NCI-H774 (cell line): ENCODE measurements at regions not wholly inside any gene's neighbourhood (a gene's known extent, or its start where the extent isn't known, plus 50 kb on each side); places are given as distances from the start of the nearest gene placed in this dataset.
"Not testable (repeated sequence)": the region's sequence is repeated elsewhere in the genome, so short reads cannot be mapped to it uniquely, and the experiment has no call there.

ENCODE experiments used
- DNase-seq: peaks from one replicate; lab custom pipeline; 2025; lab: John Stamatoyannopoulos, UW

- not testable (repeated sequence) for DNase-seq
These were observed 107.4 kb downstream of the RTP4 start for GRCh38 chr3:187475613-187476012.

DNA sequence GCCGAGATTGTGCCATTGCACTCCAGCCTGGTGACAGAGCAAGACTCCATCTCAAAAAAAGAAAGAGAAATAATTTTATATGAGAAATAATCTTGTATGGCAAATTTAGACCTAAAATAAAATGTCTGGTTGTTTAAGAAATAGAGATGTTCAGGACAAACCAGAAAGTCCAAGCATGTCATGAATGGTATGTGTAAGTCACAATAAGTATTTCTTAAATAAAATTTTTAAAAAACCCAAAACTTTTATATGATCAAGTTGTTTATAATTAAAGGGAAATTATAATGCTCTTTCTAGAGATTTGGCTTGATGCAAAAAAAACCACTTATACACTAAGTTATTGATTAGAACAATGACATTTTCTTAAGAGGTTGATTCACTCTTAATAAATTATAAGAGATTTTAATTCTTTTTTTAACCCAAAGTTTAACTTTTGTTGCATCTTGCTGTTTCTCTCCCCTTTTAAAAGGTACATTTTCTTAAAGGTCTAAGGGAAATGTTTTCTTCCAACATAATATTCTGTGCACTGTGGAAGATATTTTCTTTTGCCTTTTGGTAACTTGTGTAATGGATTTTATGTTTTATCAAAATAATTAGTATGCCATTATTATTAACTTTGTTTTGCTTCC is 105.7 kb downstream of the RTP4 start:
- no peak for DNase-seq

GRCh38 chr3:187466306-187466705 is 98.1 kb downstream of the RTP4 start:
- not testable (repeated sequence) for DNase-seq

DNA sequence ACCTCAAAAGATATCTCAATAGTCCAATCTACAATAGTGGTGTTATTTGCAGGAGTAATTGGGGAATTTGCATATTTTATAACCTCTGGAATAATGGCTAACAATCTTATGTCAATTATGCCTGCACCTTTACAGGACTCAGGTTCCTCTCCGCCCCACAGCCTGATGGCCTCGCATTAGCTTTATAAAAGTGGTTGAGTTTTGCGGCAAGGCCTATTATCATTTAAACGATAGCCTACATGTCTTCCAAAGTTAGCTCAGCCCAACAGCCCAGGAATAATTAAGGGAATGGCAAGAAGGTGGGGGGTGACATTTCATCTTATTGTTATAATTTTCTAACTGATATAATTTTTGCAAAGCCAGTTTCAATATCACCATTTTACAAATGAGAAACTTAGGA is 97.3 kb downstream of the RTP4 start:
- DNase-seq = no peak

GRCh38 chr3:187464682-187465081 is 96.5 kb downstream of the RTP4 start:
- no peak for DNase-seq

DNA sequence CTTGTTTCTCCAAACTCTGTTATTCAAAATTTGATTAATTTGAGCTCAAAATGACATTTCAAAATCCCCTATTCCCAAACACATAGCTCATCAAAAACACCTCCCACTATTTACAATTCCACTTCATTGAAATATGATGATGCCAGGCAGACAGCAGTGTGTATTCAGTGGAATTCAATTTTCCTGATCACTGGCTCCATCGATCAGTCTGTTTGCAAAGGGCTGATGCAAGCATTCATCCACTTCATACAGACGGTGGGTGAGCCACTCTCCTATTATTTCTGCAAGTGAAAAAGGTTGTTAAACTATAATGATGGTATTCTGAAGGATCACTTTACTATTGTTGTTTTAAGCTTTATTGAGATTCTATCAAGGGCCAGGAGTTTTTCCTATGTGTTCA is 90.7 kb downstream of the RTP4 start:
- no peak for DNase-seq

- no peak for DNase-seq
These were observed 90.2 kb downstream of the RTP4 start for GRCh38 chr3:187458383-187458782.

GRCh38 chr3:187456250-187456649 is 88.1 kb downstream of the RTP4 start:
- no peak for DNase-seq

DNA sequence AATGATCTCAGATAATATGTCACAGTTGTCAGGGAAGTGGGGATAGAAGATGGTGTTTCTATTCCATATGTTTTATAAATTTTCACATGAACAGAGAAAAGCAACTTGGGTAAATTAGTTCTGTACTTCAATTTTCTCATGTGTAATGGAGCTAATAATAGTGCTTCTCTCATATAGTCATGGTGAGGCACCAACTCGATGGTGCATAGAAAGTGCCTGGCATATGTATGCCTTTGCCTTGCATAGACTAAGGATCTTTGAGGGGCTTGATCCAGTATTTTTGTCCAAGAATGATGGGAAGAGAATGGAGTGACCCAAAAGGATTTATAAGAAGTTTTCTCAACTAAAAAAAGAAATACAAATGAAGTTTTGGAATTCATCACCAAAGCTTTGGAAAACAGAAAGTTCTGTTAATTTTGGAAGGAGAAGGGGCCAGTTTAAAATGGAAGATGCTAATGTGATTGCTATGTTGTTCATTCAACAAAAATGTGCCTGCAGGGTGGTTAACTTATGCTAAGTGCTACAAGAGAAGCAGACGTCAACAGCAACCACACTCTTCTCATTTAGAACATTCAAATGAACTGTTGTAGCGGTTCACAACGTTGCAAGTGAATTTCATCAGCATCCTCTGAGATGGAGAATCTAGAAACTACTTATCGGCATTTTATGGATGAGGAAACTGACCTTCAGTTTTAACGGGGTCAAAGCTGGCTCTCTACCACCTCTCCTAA is 86.1 kb downstream of the RTP4 start:
- no peak for DNase-seq

DNA sequence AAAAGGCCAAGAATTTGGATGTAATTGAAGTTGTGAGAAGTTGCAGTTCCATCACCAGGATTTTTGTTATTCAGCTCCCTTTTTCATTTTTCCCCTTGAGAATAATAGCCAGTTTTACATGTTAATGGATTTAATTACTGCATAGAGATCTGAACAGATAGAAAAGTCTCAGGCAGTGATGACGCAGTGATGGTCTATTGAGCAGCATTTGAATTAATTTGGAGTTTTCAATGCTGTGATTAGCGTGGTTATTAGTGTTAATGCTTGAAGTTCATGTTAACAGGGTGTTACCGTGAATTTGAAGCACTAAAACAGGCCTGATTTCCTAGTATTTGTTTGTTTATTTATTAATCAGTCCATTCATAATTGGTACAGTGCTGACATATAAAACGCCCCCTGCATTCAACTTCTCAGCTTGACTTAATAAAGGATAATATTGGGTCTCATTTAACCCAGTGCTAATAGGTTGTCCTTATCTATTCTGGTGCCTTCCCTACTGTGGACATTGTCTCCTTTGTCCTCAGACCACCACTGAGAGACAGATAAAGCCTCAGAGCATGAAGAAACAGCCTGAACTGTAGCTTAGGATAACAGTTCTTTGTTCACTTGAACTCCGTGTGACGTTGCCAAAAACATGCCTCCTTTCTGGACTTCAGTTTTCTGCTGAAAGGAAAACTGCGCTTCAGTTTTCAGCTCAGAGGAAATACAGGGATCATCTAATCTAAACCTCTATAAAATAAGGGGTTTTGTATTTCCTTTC is 82.4 kb downstream of the RTP4 start:
- DNase-seq = no peak

DNA sequence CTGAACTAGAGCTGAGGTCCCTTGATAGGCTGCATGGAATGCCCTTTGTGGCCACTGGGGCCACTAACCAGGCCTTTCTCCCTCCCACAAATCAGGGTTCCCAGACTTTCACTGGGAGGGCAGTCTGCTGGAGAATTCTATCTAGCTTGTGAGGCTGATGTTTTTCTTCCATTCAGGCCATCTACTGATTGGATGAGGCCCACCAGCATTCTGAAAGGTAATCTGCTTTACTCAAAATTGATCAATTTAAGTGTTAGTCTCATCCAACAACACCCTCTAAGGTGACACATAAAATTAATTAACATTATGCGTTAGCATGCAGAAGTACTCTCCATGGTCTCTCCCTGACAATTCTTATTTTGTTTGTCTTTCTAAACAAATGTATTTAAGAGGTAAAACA is 80.5 kb downstream of the RTP4 start:
- DNase-seq = no peak

GRCh38 chr3:187447737-187448136 is 79.6 kb downstream of the RTP4 start:
- no peak for DNase-seq

- DNase-seq = no peak
These were observed 77.2 kb downstream of the RTP4 start for GRCh38 chr3:187445356-187445755.

- no peak for DNase-seq
These were observed 66.3 kb downstream of the RTP4 start for GRCh38 chr3:187434524-187434923.

GRCh38 chr3:187430576-187430975 is 62.4 kb downstream of the RTP4 start:
- no peak for DNase-seq
